Stimulated activated CD4-positive, alpha-beta T cell treated with anti-CD3 and anti-CD28 coated beads, TNF-alpha, amount 100 ng/mL, for 24 hours (primary cell): ENCODE measurements at regions not wholly inside any gene's neighbourhood (a gene's known extent, or its start where the extent isn't known, plus 50 kb on each side); places are given as distances from the start of the nearest gene placed in this dataset.

Experiments used
- DNase-seq, 3 experiments: peaks; one replicate each; pipeline ENCODE4 v3.0.0-alpha.2; 2020; ENCODE audit warnings: low read depth in 3 of 3

GRCh38 chr5:167122267-167122666 is 1169.2 kb upstream of the WWC1 start:
- no peak for DNase-seq

GRCh38 chr5:167123126-167123525 is 1168.3 kb upstream of the WWC1 start:
- DNase-seq: no peak

- DNase-seq: no peak
These were observed 1162.9 kb upstream of the WWC1 start for GRCh38 chr5:167128581-167128980.

- no peak for DNase-seq
These were observed 1150.7 kb upstream of the WWC1 start for GRCh38 chr5:167140548-167141291.

- DNase-seq: no peak
These were observed 1147.7 kb upstream of the WWC1 start for GRCh38 chr5:167143716-167144115.

DNA sequence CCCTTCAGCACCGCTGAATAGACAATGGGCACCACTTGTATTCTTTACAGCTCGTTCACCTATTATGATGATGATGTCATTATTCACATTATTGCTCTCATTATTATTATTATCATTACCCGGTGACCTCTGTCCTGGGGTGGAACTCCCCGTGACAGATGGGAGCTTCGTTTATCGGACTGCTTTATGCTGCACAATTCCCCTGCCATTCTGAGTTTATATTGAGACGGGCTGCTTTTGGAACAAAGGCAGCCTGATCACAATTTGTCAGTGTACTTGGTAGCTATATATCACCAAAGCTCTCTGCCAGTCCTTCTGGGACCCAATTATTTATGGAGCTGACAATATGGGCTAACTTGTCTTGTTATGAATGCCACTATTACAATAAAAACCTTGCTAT is 1145.6 kb upstream of the WWC1 start:
- no peak for DNase-seq

DNA sequence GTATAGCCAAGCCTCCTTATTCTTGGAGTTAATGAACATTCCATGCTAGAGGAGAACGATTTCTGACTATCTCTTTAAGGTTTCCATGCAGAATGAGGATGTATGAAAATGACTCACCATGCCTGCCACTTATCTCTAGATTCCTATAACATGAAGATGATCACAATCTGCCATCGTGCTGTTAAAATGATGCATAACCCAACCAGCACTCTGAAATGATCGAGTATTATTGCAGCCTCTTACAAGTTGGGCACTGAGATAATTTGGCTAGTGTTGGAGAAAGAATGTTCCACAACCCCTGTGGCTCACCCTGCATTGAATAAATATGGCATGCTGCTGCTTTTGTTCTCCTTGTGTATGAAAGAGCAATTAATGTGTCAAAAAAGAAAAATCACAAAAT is 1143.6 kb upstream of the WWC1 start:
- DNase-seq: no peak

DNA sequence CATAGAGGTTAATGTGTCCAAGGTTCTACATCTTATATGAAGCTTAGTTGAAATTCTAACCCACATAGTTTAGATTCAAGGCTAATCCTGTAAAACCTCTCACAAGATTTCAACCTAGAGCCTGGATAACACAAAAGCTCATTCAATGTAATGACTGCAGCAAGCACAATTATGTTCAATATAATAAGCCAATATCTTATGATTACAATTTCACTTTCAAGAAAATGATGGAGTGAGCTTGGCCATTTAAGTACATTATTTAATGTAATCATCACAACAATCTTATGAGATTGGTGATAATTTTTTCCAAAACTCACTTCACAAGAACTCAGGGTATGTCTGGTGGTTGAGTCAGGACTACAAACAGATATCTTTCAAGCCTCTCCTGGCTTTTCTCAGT is 1140.8 kb upstream of the WWC1 start:
- no peak for DNase-seq

DNA sequence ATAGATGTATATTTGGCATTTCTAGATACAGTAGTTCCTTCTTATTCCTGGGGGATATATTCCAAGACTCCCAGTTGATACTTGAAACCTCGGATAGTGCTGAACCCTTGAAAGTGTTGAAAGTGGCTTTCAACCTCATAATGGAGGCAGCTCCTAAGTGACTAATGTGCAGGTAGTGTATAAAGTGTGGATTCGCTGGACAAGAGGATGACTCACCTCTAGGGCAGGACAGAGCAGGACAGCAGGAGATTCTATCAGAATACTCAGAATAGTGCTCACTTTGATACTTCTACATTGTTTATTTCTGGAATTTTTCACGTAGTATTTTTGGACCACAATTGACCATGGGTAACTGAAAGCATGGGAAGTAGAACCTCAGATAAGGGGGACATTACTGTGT is 1138.9 kb upstream of the WWC1 start:
- DNase-seq: no peak

DNA sequence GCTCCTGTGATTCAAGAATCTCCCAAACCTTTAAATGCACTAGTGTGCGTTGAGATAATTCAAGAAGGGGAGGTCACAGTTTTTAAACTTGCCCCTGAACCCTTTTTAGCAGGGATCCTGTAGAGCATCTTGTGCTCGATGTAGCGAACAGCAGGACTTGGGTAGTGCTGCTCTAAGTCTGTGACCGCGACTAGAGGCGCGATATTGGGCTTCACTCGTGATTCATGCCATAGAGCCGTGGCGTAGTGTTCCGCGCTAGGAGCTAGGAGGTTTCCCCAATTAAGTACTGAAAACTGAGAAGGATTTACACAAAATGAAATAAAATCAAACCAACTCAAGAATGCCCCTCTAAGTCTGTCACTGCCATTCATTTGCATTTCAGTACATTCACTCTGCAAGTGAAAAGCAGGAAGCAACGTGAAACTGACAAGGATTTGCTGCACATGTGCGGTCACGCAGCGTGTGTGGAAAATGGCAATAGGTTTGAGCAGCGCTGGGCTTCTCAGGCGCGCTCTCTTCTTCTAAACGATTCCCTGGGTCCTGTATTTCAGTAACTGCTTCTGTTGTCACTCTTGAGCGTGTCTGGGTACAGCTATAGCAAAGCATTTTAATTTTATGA is 1135.9 kb upstream of the WWC1 start:
- no peak for DNase-seq

DNA sequence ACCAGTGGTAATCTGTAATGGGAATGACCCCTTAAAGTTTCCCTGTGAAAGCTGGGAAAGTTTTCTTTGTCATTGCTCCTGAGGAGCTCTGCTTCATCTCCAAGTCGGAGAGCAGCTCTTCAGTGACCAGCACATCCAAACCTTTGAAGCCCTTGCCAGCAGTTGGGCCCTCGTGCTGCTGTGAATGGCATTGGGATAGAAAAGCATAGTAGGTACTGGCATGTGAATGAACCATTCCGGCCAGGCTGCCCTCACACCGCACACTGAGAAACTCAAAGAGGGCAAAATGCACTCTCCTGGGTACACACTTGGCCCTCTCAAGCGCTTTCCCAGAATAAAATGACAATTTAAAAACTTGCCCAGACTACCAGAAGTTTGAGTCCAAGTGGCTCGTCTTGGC is 1135.0 kb upstream of the WWC1 start:
- no peak for DNase-seq

- no peak for DNase-seq
These were observed 1132.9 kb upstream of the WWC1 start for GRCh38 chr5:167158588-167158987.

DNA sequence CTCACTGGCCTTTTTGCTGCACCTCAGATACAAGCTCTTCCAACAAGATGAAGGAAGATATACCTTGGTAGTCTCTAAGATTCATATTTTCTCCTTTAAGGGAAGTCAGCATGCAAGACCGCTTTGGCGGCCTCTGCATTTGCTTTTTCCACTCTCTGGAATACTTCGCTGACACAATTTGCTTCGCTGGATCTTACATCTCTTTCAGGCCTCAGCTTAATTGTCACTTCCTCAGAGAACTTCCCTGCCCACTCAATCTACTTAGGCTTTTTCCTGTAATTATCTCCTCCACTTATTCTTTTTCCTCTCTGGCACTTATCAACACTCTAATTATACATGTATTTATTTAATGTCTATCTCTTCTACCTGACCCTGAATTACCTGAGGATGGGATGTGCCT is 1131.1 kb upstream of the WWC1 start:
- no peak for DNase-seq

GRCh38 chr5:167166696-167167095 is 1124.7 kb upstream of the WWC1 start:
- no peak for DNase-seq

- no peak for DNase-seq
These were observed 1124.2 kb upstream of the WWC1 start for GRCh38 chr5:167167191-167167795.

DNA sequence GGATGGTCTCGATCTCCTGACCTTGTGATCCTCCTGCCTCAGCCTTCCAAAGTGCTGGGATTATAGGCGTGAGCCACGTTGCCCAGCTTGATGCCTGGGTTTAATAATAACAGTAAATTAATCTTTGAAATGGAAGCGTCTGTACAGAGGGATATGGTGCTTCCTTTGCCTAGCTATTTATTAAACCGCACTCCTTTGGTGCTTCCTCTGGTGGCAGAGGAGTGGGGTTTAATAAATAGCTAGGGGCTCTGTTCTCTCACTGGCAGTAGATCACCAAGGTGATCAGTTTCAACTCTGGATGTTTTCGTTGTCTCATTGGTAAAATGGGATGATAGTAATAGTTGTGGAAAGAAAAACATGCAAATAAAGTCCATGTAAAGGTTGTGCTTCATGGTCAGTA is 1122.5 kb upstream of the WWC1 start:
- no peak for DNase-seq

GRCh38 chr5:167171056-167171455 is 1120.4 kb upstream of the WWC1 start:
- no peak for DNase-seq

DNA sequence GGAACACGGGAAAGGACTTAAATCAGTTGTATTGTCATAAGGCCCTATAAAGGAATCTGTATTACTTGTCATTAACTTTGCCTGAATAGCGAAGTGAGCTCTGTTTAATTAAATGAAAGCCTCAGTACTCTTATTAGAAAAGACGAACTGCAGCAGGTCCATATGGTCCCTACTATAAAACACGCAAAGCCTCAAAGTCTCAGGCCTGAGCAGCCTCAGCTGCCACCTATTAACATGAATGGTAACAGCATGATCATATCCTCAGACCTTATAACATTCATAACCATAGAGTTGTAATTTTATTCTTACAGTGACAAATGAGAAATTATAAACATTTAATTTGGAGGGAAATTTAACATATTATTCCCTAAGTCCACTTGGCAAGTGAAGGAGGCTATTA is 1113.7 kb upstream of the WWC1 start:
- no peak for DNase-seq

GRCh38 chr5:167180906-167181305 is 1110.5 kb upstream of the WWC1 start:
- DNase-seq: no peak

GRCh38 chr5:167205881-167206280 is 1085.6 kb upstream of the WWC1 start:
- DNase-seq: no peak

- no peak for DNase-seq
These were observed 1084.4 kb upstream of the WWC1 start for GRCh38 chr5:167207081-167207480.

GRCh38 chr5:167208911-167209310 is 1082.5 kb upstream of the WWC1 start:
- DNase-seq: no peak

- DNase-seq: no peak
These were observed 1074.2 kb upstream of the WWC1 start for GRCh38 chr5:167217097-167217743.
